ENCODE measurements at regions not wholly inside any gene's neighbourhood (a gene's known extent, or its start where the extent isn't known, plus 50 kb on each side); places are given as distances from the start of the nearest gene placed in this dataset.

- H3K27me3 ChIP-seq, result no peaks in the 10 kb centered on the region
- intact Hi-C loops (cut with DNase I), result no loop called here
- DNase-seq, result no peak
- no peaks in the 10 kb centered on the region for H3K36me3 ChIP-seq
- H3K4me3 ChIP-seq, result no peak overlapping the region
- no peaks in the 10 kb centered on the region for H3K9me3 ChIP-seq
- no peak for TF ChIP-seq CTCF (IDR thresholded peaks at IDR 0.05)
- no peak for ATAC-seq
- no peaks in the 10 kb centered on the region for H3K4me1 ChIP-seq
- no peak overlapping the region for H3K27ac ChIP-seq
Measured at GRCh38 chr16:25637236-25637635, 54.5 kb upstream of the HS3ST4 start.

GRCh38 chr16:25636662-25637061 is 55.1 kb upstream of the HS3ST4 start:
- no peak for TF ChIP-seq CTCF (IDR thresholded peaks at IDR 0.05)
- no peak overlapping the region for H3K4me3 ChIP-seq
- no peaks in the 10 kb centered on the region for H3K4me1 ChIP-seq
- H3K36me3 ChIP-seq, result no peaks in the 10 kb centered on the region
- DNase-seq (no peak), ATAC-seq (no peak)
- no peaks in the 10 kb centered on the region for H3K9me3 ChIP-seq
- H3K27ac ChIP-seq, result no peak overlapping the region
- H3K27me3 ChIP-seq, result no peaks in the 10 kb centered on the region
- intact Hi-C loops (cut with DNase I), result no loop called here

- Histone ChIP-seq H3K4me3 (no peak overlapping the region), H3K4me1 (no peaks in the 10 kb centered on the region), H3K27ac (no peak overlapping the region), H3K27me3 (no peaks in the 10 kb centered on the region), H3K9me3 (no peaks in the 10 kb centered on the region), H3K36me3 (no peaks in the 10 kb centered on the region)
- no peak for DNase-seq
- intact Hi-C loops (cut with DNase I), result no loop called here
- no peak for TF ChIP-seq CTCF (IDR thresholded peaks at IDR 0.05)
- ATAC-seq, result no peak
Measured at GRCh38 chr16:25635454-25635853, 56.3 kb upstream of the HS3ST4 start.

GRCh38 chr16:25633549-25633948 is 58.2 kb upstream of the HS3ST4 start:
- H3K4me1 ChIP-seq, result no peaks in the 10 kb centered on the region
- no peak for TF ChIP-seq CTCF (IDR thresholded peaks at IDR 0.05)
- no peaks in the 10 kb centered on the region for H3K9me3 ChIP-seq
- DNase-seq (no peak), ATAC-seq (no peak)
- no peak overlapping the region for H3K27ac ChIP-seq
- no peak overlapping the region for H3K4me3 ChIP-seq
- intact Hi-C loops (cut with DNase I), result no loop called here
- no peaks in the 10 kb centered on the region for H3K27me3 ChIP-seq
- no peaks in the 10 kb centered on the region for H3K36me3 ChIP-seq

- Histone ChIP-seq H3K4me3 (no peak overlapping the region), H3K36me3 (no peaks in the 10 kb centered on the region), H3K27ac (no peak overlapping the region), H3K27me3 (no peaks in the 10 kb centered on the region), H3K4me1 (no peaks in the 10 kb centered on the region), H3K9me3 (no peaks in the 10 kb centered on the region)
- ATAC-seq (no peak), DNase-seq (no peak)
- intact Hi-C loops (cut with DNase I), result no loop called here
- TF ChIP-seq CTCF (IDR thresholded peaks at IDR 0.05), result no peak
Measured at GRCh38 chr16:25628766-25629165, 63.0 kb upstream of the HS3ST4 start.

GRCh38 chr16:25627641-25628040 is 64.1 kb upstream of the HS3ST4 start:
- no peak for TF ChIP-seq CTCF (IDR thresholded peaks at IDR 0.05)
- ATAC-seq, result no peak
- no peak for DNase-seq
- intact Hi-C loops (cut with DNase I), result no loop called here
- Histone ChIP-seq H3K27me3 (no peaks in the 10 kb centered on the region), H3K9me3 (no peaks in the 10 kb centered on the region), H3K36me3 (no peaks in the 10 kb centered on the region), H3K27ac (no peak overlapping the region), H3K4me1 (no peaks in the 10 kb centered on the region), H3K4me3 (no peak overlapping the region)
